OCI-LY3 (cell line): ENCODE measurements at regions not wholly inside any gene's neighbourhood (a gene's known extent, or its start where the extent isn't known, plus 50 kb on each side); places are given as distances from the start of the nearest gene placed in this dataset.

ENCODE experiments used
- H2AFZ ChIP-seq: fragments of 200-600, 300-600 bp; shearing (Covaris generic); 2 replicates; pipeline ENCODE4 v1.6.0; 2014; ENCODE audit warnings: antibody characterized with exemption, low read depth, low read length
- H3K27ac ChIP-seq: fragments of 200-600, 300-600 bp; sonication (generic); 2 replicates; pipeline ENCODE4 v1.5.1; 2014; ENCODE audit warnings: mild to moderate bottlenecking, low read length, moderate library complexity, mixed read lengths
- H3K27me3 ChIP-seq: fragments of 200-600, 300-600 bp; sonication (generic); 2 replicates; pipeline ENCODE4 v1.6.1; 2014; ENCODE audit warnings: low read depth, low read length, mixed read lengths
- H3K36me3 ChIP-seq: fragments of 200-600, 300-600 bp; sonication (generic); replicated peaks from 2 replicates; pipeline ENCODE3; 2014; ENCODE audit warnings: low read depth, low read length, mixed read lengths
- H3K4me1 ChIP-seq: fragments of 300-600, 200-600 bp; sonication (generic); 2 replicates; pipeline ENCODE4 v1.6.1; 2014; ENCODE audit warnings: low read length, mixed read lengths
- H3K4me2 ChIP-seq: fragments of 200-600, 300-600 bp; sonication (generic); 2 replicates; pipeline ENCODE4 v1.6.1; 2014; ENCODE audit warnings: low read length, mixed read lengths
- H3K4me3 ChIP-seq: fragments of 300-600, 200-600 bp; sonication (generic); 2 replicates; pipeline ENCODE4 v1.5.1; 2014; ENCODE audit warnings: antibody characterized with exemption, mild to moderate bottlenecking, low read length, moderate library complexity
- H3K79me2 ChIP-seq: fragments of 300-600, 200-600 bp; shearing (Covaris generic); 2 replicates; pipeline ENCODE4 v1.6.1; 2014; ENCODE audit warnings: mild to moderate bottlenecking, low read length, mixed read lengths
- H3K9ac ChIP-seq: fragments of 300-600, 200-600 bp; shearing (Covaris generic); 2 replicates; pipeline ENCODE4 v1.6.0; 2014; ENCODE audit warnings: mild to moderate bottlenecking, low read length, moderate library complexity
- H3K9me3 ChIP-seq: fragments of 200-600, 300-600 bp; shearing (Covaris generic); 2 replicates; pipeline ENCODE4 v1.6.1; 2014; ENCODE audit warnings: low read length, mixed read lengths; ENCODE audit not compliant: insufficient read depth
- H4K20me1 ChIP-seq: fragments of 200-600, 300-600 bp; sonication (generic); 2 replicates; pipeline ENCODE4 v1.6.1; 2016; ENCODE audit warnings: low read length, mixed read lengths; ENCODE audit not compliant: insufficient read depth
- CTCF ChIP-seq: fragments of 200-600, 300-600 bp; sonication (generic); IDR thresholded peaks from 2 replicates; pipeline ENCODE4 v1.5.1; 2014; ENCODE audit warnings: antibody characterized with exemption, low read length, low read depth
- EZH2phosphoT487 ChIP-seq: fragments of 200-600 bp; shearing (Covaris generic); IDR thresholded peaks from 2 replicates; pipeline ENCODE4 v1.6.1; 2018; ENCODE audit warnings: antibody characterized with exemption, mixed run types, low read depth

GRCh38 chr9:19870988-19871387, 82.2 kb upstream of the SLC24A2 start:
- Histone ChIP-seq H3K4me1 (no peaks in the 10 kb centered on the region), H3K79me2 (no peaks in the 10 kb centered on the region), H3K9me3 (no peaks in the 10 kb centered on the region), H3K9ac (no peak overlapping the region), H3K36me3 (no peaks in the 10 kb centered on the region), H4K20me1 (no peaks in the 10 kb centered on the region), H2AFZ (no peak overlapping the region), H3K27me3 (no peaks in the 10 kb centered on the region), H3K4me3 (no peak overlapping the region), H3K27ac (no peak overlapping the region), H3K4me2 (no peak overlapping the region)
- no peak for TF ChIP-seq CTCF
- no peak for TF ChIP-seq EZH2phosphoT487

GRCh38 chr9:19840953-19841352, 52.1 kb upstream of the SLC24A2 start:
- Histone ChIP-seq H3K79me2 (no peaks in the 10 kb centered on the region), H2AFZ (no peak overlapping the region), H3K4me1 (peaks cover 6% of the 10 kb centered on the region; the same call in 1 of the 2 replicates), H4K20me1 (no peaks in the 10 kb centered on the region), H3K4me2 (no peak overlapping the region), H3K4me3 (no peak overlapping the region), H3K36me3 (no peaks in the 10 kb centered on the region), H3K27ac (no peak overlapping the region), H3K9ac (no peak overlapping the region), H3K27me3 (no peaks in the 10 kb centered on the region), H3K9me3 (no peaks in the 10 kb centered on the region)
- TF ChIP-seq EZH2phosphoT487 (no peak), CTCF (no peak)
